GM10248 (cell line): ENCODE measurements at regions not wholly inside any gene's neighbourhood (a gene's known extent, or its start where the extent isn't known, plus 50 kb on each side); places are given as distances from the start of the nearest gene placed in this dataset.

Source experiments
- CTCF ChIA-PET: fragments of 300-600 bp; sonication (Branson Sonifier 250); formaldehyde crosslinking; extraction: SDS; loops from one replicate; lab custom pipeline; 2021; ENCODE audit warnings: antibody characterized with exemption; lab: Yijun Ruan, JAX
- POLR2A ChIA-PET: fragments of 350-650 bp; sonication (Branson Sonifier 250); formaldehyde crosslinking; extraction: SDS; loops from one replicate; lab custom pipeline; 2020; ENCODE audit warnings: antibody characterized with exemption; lab: Yijun Ruan, JAX
- DNase-seq: peaks from one replicate; pipeline ENCODE4 v3.0.0; 2012; ENCODE audit errors: extremely low spot score
- TF ChIP-seq, protein P1 (sequence below): IDR thresholded peaks from 2 replicates; pipeline ENCODE4 v1.5.1; 2012; ENCODE audit warnings: mild to moderate bottlenecking, low read depth; ENCODE audit errors: extremely low read depth, missing control alignments, control extremely low read depth

DNA sequence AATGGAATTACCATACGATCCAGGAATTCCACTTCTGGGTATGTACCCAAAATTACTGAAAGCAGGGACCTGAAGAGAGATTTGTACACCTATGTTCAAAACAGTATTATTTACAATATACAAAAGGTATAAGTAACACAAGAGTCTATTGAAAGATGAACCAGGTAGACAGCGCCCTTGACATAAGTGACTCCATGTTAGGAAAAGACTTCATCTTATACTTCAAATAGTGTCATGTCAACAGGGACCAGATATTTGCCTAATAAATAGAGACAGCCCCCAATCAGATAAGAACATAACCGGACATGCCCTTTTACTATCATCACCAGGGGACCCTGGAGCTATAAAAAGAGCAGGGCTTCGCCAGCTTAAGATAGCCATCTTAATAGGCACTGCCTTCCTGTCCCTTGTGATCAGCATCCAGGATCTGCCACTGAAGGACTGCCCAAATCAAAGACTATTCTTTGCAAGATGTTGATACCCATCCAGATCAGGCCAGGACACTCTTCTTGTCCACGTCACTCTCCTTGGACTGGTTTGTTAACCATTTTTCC lies 309.0 kb upstream of the SULF2 start:
- ChIA-PET CTCF (no interaction called here), POLR2A (no interaction called here)
- DNase-seq = no peak
- TF ChIP-seq, protein P1, sequence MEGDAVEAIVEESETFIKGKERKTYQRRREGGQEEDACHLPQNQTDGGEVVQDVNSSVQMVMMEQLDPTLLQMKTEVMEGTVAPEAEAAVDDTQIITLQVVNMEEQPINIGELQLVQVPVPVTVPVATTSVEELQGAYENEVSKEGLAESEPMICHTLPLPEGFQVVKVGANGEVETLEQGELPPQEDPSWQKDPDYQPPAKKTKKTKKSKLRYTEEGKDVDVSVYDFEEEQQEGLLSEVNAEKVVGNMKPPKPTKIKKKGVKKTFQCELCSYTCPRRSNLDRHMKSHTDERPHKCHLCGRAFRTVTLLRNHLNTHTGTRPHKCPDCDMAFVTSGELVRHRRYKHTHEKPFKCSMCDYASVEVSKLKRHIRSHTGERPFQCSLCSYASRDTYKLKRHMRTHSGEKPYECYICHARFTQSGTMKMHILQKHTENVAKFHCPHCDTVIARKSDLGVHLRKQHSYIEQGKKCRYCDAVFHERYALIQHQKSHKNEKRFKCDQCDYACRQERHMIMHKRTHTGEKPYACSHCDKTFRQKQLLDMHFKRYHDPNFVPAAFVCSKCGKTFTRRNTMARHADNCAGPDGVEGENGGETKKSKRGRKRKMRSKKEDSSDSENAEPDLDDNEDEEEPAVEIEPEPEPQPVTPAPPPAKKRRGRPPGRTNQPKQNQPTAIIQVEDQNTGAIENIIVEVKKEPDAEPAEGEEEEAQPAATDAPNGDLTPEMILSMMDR = no peak

DNA sequence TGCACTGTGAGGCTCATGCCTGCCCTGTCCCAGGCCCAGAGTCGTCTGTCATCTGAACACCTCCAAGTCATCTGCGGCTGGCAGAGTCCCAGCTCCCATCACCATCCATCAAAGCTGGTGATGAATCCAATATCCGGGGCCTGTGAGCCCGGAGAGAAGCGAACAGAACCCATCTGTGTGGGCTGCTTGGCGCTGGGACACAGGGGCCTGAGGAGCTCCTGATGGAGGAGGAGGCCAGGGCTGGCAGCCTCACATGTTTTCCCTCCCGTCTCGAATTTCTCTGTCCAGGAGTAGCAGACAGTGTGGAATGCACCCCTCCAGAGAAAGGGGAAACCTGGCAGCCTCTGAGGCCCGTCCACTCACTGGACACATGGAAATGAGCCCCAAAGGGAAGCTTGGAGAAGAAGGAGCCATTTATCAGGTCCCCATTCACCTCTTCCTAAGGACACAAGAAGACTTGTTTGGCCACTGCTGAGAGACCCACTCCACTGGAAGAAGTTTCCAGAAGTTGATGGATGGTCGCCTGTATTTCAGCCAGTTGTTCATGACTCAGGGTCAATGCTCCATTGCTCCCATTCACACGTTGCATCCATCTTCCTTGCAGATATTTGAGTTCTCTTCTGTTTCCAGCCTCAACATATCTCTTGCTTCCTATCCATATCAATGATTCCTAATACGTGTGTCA lies 307.5 kb upstream of the SULF2 start:
- ChIA-PET CTCF (interaction anchor here (0.6 to 1.1 kb wide), 2 partner anchors 10 to 31 kb away, joined by 3 read pairs; no protein-coding TSS in a partner anchor), POLR2A (no interaction called here)
- TF ChIP-seq, protein P1 = no peak
- no peak for DNase-seq

DNA sequence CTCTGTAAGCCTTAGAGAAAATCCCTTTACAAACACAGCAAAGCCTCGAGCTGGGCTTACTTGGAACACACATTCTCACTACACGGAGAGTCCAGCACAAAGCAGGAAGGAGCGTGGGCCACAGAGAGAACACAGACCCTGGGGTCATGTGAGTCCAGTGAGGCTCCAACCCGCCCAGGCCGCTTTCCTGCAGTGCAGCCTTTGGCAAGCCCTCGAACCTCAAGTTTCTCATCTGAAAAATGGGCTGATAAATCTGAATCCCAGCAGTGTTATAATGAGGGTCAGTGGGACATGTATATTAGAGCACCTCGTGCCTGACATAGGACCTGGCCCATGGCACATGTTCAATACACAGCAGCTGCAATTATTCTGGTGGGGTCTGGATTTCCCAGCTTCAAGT lies 305.5 kb upstream of the SULF2 start:
- TF ChIP-seq, protein P1 = no peak
- CTCF ChIA-PET = interaction anchor here (1.8 kb wide), 1 partner anchor 18 kb away, joined by 4 read pairs; no protein-coding TSS in a partner anchor
- POLR2A ChIA-PET = no interaction called here
- no peak for DNase-seq

DNA sequence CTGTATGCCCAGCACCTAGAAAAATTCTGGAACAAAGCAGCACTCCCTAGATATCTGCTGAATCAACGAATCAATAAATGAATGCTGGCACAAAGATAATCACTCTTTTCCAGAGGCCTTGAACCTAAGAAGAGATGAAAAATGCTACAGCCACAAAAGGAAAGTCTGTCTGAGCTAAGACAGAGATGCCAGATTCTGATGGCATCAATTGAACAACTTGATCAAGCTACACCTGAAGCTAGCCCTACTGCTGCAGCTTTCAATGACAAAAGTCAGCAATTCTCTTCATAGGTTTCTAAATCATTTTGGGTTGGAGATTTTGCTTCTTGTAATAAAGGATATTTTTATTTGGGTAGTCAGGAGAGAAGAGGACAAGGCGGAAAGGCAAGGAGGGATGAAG lies 305.0 kb upstream of the SULF2 start:
- ChIA-PET POLR2A (no interaction called here), CTCF (interaction anchor here (1.8 kb wide), 1 partner anchor 17 kb away, joined by 4 read pairs; no protein-coding TSS in a partner anchor)
- DNase-seq = no peak
- TF ChIP-seq, protein P1 = no peak

DNA sequence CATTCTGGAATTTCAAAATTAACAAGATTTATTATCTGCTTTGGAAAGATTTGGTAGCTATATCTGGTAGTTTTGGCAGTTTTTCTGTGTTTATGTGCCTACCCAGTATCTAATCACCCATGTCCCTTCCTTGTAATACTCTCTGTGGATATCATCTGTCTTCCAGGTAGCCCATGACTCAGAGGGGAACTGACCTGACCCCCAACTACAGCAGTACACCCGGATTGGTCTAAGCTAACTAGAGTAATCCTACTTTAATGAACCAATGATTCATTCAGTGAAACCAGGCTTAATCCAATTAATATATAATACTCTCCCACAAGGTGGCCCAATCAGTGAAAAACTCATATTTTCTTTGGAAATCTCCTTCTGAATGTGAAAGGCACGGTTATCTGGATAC lies 295.3 kb upstream of the SULF2 start:
- ChIA-PET POLR2A (no interaction called here), CTCF (interaction anchor here (1.1 to 1.4 kb wide), 4 partner anchors 10 to 21 kb away, joined by 3 to 4 read pairs (median 3); no protein-coding TSS in a partner anchor)
- TF ChIP-seq, protein P1 = no peak
- DNase-seq = no peak

DNA sequence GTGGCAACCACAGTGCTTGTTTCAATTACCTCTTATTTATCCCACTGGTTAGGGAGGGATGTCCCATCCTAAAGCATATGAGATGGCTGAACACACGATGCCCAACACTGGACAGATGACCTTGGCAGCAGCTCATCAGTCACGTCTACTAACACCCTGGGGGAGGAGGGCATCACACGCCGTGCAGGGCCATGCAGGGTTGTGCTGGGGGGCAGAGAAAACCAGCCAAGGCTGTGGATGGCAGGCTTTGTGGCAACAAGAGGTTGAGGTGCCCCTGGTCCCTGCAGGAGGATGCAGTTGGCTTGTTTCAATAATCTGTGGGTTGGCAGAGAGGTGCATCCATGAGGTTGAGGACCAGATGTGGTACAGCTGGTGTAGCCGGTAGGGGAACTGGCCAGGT lies 293.7 kb upstream of the SULF2 start:
- DNase-seq = no peak
- ChIA-PET POLR2A (no interaction called here), CTCF (no interaction called here)
- TF ChIP-seq, protein P1 = no peak
